Amygdala (tissue), 56 donors: ENCODE measurements at regions not wholly inside any gene's neighbourhood (a gene's known extent, or its start where the extent isn't known, plus 50 kb on each side); places are given as distances from the start of the nearest gene placed in this dataset.
"Not testable (repeated sequence)": the region's sequence is repeated elsewhere in the genome, so short reads cannot be mapped to it uniquely, and the experiment has no call there.

Source experiments
- DNase-seq, 56 donors: peaks; one replicate each; lab custom pipeline; 2025; lab: John Stamatoyannopoulos, UW

GRCh38 chr2:16939771-16940170 lies 274.1 kb upstream of the CYRIA start:
- DNase-seq: no peak

- no peak for DNase-seq
Measured at GRCh38 chr2:16933355-16933754, 267.7 kb upstream of the CYRIA start.

- no peak for DNase-seq
Measured at GRCh38 chr2:16932826-16933225, 267.2 kb upstream of the CYRIA start.

DNA sequence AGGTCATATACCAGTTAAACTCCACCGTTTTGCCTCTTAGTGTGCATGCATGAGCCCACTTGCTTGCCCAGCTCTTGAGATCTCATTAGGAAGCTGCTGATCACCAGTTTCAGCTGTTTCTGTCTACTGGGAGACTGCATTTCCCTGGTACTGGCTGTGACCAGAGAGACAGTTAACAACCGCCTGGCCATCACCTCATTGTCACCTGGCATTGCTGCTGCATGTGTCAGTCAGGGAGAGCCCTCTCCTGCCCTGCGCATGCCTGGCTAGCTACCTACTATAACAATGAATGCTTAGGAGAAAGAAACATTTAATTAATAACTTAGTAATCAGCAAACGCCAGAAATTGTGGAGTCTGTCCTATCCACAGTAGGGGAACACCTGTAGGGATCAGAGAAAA lies 265.8 kb upstream of the CYRIA start:
- DNase-seq: no peak

GRCh38 chr2:16927398-16927797 lies 261.8 kb upstream of the CYRIA start:
- DNase-seq: no peak

DNA sequence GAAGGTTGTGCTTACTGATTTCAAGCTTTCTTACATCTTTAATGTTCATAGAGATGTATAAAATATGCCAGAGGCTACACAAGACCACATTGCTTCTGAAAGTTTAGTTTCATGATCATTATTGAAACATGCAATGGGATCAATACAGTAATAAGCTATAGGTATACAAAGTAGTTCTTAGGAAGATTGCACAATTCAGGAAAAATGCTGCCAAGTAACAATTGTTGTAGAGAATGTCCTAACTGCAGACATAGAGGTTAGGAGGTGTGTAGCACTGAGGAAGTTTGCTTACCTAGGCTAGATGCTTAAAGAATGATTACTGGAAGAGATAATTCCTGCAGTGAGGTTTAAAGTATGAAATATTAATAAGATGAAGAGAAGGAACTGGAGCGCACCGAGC lies 259.5 kb upstream of the CYRIA start:
- no peak for DNase-seq

DNA sequence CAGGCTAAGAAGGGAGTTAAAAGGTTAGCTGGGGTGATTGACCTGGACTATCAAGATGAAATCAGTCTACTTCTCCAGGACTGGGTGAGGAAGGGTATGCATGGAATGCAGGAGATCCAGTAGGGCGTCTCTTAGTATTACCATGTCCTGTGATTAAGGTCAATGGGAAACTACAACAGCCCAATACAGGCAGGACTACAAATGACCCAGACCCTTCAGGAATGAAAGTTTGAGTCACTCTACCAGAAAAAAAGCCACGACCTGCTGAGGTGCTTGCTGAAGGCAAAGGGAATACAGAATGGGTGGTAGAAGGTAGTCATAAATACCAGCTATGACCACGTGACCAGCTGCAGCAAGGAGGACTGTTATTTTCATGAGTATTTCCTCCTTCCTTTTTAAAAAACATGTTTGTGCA lies 249.7 kb upstream of the CYRIA start:
- DNase-seq: not testable (repeated sequence)

GRCh38 chr2:16911746-16912145 lies 246.1 kb upstream of the CYRIA start:
- DNase-seq: no peak

DNA sequence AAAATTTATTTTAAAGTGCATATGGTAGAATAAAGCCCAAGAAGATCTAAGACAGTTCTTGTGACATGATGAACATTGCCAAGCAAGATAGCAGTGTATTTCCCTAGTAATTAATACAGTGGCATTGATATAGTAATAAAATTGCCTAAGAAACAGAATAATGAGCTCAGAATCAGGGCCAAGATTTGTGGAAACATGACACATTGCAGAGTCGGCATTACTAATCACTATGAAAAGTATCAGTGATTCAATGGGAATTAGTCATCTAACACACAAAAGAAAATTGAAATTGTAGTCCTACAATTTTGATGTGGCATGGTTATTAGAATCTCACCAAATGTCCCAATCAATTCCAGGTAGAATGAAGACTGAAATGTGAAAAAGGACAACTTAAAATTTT lies 243.0 kb upstream of the CYRIA start:
- no peak for DNase-seq

GRCh38 chr2:16907645-16908282 lies 242.1 kb upstream of the CYRIA start:
- no peak for DNase-seq

DNA sequence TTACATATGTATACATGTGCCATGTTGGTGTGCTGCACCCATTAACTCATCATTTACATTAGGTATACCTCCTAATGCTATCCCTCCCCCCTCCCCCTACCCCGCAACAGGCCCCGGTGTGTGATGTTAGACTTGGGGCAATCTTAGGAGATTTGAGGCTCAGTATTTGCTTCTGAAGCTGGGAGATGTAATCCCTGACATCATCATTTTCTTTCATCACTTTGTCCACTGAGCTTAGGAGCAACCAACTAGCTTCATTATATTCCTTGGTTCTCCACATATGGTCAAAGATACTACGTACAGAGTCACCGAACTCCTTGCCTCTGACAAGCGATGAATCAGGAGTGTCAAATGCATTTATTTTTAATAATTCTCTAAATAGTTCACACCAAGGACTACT lies 239.7 kb upstream of the CYRIA start:
- not testable (repeated sequence) for DNase-seq

GRCh38 chr2:16900405-16901025 lies 234.9 kb upstream of the CYRIA start:
- no peak for DNase-seq

DNA sequence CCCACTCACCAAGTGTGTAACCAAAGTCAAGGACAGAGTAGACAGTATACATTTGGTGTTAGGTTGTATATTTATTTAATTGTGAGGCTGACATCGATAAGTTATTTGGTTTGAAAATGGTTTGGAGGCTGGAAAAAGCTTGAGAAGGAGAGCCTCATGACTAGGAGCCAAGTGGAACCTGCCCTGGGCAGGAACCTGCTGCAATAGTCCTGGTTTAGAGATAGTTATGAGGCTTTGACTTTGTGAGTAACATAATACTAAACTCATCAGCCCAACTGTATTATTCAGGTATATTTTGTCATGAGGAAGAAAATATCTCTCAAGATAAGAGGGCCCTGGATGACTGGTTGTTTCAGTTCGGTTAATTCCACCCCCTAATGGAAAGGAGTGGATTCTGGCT lies 234.3 kb upstream of the CYRIA start:
- no peak for DNase-seq

- peak in 2 of 56 donors; percentile 7 to 8 for DNase-seq
Measured at GRCh38 chr2:16890081-16890480, 224.4 kb upstream of the CYRIA start.

GRCh38 chr2:16885027-16885426 lies 219.4 kb upstream of the CYRIA start:
- DNase-seq: no peak

DNA sequence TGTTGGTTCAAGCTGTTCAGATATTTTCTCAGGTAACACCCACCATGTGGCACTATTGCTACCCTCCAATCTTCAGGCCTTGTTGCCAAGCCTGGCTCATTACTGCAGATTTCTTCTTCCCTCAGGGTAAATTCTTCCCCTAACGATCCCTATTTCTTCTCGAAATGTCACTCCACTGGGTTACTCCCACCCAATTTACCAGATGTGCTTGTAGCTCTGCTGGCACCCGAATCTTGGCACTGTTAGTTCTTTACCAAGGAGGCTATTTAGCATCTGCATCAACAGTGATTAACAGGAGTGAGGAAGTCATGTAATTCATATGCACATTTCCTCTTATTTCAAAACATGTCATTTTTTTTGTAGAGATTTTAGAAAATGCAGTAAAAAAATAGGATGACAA lies 217.1 kb upstream of the CYRIA start:
- no peak for DNase-seq

DNA sequence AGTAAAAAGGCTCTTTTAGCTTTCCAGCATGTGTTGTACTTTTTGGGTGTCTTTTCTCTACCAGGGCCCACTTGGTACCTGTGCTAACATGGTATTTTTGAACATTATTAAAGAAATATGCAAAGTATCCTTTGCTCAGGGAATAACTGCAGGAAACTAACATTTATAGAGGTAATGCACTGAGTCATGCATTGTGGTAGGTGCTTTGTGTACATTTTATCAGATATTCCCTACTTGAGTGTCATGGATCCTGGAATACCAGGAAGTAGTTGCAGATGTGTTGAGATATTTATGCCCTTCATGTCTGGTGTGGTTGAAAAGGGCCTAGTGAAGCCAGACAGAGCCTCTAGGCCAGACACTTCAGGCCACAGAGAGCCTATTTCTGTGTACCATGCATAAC lies 215.5 kb upstream of the CYRIA start:
- no peak for DNase-seq

GRCh38 chr2:16871411-16871810 lies 205.8 kb upstream of the CYRIA start:
- DNase-seq: no peak

- no peak for DNase-seq
Measured at GRCh38 chr2:16870491-16871076, 204.9 kb upstream of the CYRIA start.

DNA sequence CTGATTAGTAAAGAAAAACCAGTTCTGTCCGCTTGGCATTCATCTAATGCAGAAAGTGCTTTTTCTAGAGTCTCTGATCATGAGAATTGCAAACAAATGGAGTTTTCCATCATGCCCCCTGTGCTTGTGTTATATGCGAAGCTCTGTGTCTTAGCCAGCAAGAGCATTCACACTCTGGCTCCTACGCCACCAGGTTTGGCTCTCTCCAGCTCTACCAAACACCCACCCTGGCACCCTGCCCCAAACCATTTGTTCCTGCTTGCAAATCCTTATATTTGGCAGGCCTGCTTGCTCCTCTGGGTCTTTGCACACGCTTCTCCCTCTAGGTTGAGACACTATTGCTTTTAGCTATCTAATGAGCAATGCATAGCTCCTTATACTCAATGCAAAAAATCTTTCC lies 204.1 kb upstream of the CYRIA start:
- DNase-seq: peak in 40 of 56 donors; percentile 1 to 68 (median 22)

DNA sequence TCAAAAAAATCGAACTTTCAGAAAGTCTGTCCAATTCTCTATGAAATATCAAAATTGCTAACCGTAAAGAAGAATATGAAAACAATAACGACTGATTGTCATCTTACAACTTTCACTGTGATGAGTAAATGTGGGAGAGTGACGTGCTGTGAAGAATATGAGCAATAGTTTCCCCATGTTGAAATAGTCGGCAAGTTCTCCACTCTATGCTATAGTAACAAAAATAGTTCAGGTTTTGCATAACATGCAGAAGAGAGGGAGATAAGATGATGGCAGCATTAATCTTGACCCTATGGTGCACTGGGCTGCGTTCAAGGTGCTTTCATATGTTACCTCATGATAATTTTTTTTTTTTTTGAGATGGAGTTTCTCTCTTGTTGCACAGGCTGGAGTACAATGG lies 196.8 kb upstream of the CYRIA start:
- no peak for DNase-seq

GRCh38 chr2:16861530-16861929 lies 195.9 kb upstream of the CYRIA start:
- DNase-seq: no peak
